IMR-90 (cell line): ENCODE measurements at regions not wholly inside any gene's neighbourhood (a gene's known extent, or its start where the extent isn't known, plus 50 kb on each side); places are given as distances from the start of the nearest gene placed in this dataset.

Experiments
- ATAC-seq: fragments of 200-7000 bp; cut with Tn5 transposase; 2 replicates; pipeline ENCODE4 v1.9.1; 2020; ENCODE audit warnings: low read depth, mild to moderate bottlenecking, moderate library complexity
- BruUV-seq: library from RNA; stranded (reverse); fragments of 400-500 nt; replicated peaks from 2 replicates; lab custom pipeline; 2021; lab: Mats Ljungman, UMichigan
- CTCF ChIA-PET: fragments of 300-600 bp; formaldehyde crosslinking; extraction: SDS; loops from one replicate; lab custom pipeline; 2021; ENCODE audit warnings: antibody characterized with exemption; lab: Yijun Ruan, JAX
- POLR2A ChIA-PET: fragments of 300-600 bp; sonication (Branson Sonifier 250); formaldehyde crosslinking; loops from one replicate; lab custom pipeline; 2022; ENCODE audit warnings: antibody characterized with exemption; ENCODE audit not compliant: unreplicated experiment; lab: Charles Lee
- DNase-seq: peaks from one replicate; pipeline ENCODE4 v3.0.0; 2013
- H2AFZ ChIP-seq: replicated peaks from 2 replicates; pipeline ENCODE3; 2013; ENCODE audit warnings: low read length, mild to moderate bottlenecking; ENCODE audit not compliant: poor library complexity
- H2AK5ac ChIP-seq: 2 replicates; pipeline ENCODE4 v1.6.1; 2013; ENCODE audit warnings: low read depth, low read length, inconsistent platforms
- H2AK9ac ChIP-seq: replicated peaks from 2 replicates; pipeline ENCODE3; 2013; ENCODE audit warnings: mild to moderate bottlenecking, low read depth, low read length, moderate library complexity; ENCODE audit not compliant: poor library complexity
- H2BK120ac ChIP-seq: 2 replicates; pipeline ENCODE4 v1.6.1; 2013; ENCODE audit warnings: low read depth, low read length, inconsistent platforms
- H2BK15ac ChIP-seq: 3 replicates; pipeline ENCODE4 v1.6.1; 2013; ENCODE audit warnings: low read depth, low read length, inconsistent platforms
- H2BK20ac ChIP-seq: 2 replicates; pipeline ENCODE4 v1.6.1; 2013; ENCODE audit warnings: low read depth, mild to moderate bottlenecking, inconsistent platforms, low read length, moderate library complexity
- H2BK5ac ChIP-seq: 2 replicates; pipeline ENCODE4 v1.6.1; 2013; ENCODE audit warnings: mild to moderate bottlenecking, low read depth, low read length, inconsistent platforms; ENCODE audit not compliant: poor library complexity, severe bottlenecking
- H3K14ac ChIP-seq: replicated peaks from 2 replicates; pipeline ENCODE4 v1.6.1; 2013; ENCODE audit warnings: low read depth, low read length, inconsistent platforms
- H3K18ac ChIP-seq: 2 replicates; pipeline ENCODE4 v1.6.1; 2013; ENCODE audit warnings: low read depth, low read length, control low read depth
- H3K23ac ChIP-seq: 2 replicates; pipeline ENCODE4 v1.6.1; 2013; ENCODE audit warnings: low read depth, low read length, inconsistent platforms
- H3K27ac ChIP-seq: 2 replicates; pipeline ENCODE4 v1.5.1; 2013; ENCODE audit warnings: mild to moderate bottlenecking, control low read depth, low read length; ENCODE audit not compliant: insufficient read depth
- H3K27me3 ChIP-seq: 2 replicates; pipeline ENCODE4 v1.6.1; 2013; ENCODE audit warnings: low read length; ENCODE audit not compliant: control insufficient read depth, insufficient read depth
- H3K36me3 ChIP-seq: 2 replicates; pipeline ENCODE4 v1.6.1; 2013; ENCODE audit warnings: low read length, mixed read lengths; ENCODE audit not compliant: control insufficient read depth, insufficient read depth
- H3K4ac ChIP-seq: 2 replicates; pipeline ENCODE4 v1.6.1; 2013; ENCODE audit warnings: low read depth, low read length, inconsistent platforms
- H3K4me1 ChIP-seq: 2 replicates; pipeline ENCODE4 v1.6.1; 2013; ENCODE audit warnings: low read length, mixed read lengths; ENCODE audit not compliant: control insufficient read depth, insufficient read depth
- H3K4me2 ChIP-seq: 2 replicates; pipeline ENCODE4 v1.6.1; 2013; ENCODE audit warnings: low read depth, mild to moderate bottlenecking, control low read depth, low read length, moderate library complexity
- H3K4me3 ChIP-seq: 2 replicates; pipeline ENCODE4 v1.5.1; 2013; ENCODE audit warnings: low read depth, mild to moderate bottlenecking, control low read depth, low read length, moderate library complexity; ENCODE audit not compliant: insufficient read depth
- H3K56ac ChIP-seq: 2 replicates; pipeline ENCODE4 v1.6.1; 2013; ENCODE audit warnings: low read length, inconsistent platforms; ENCODE audit not compliant: insufficient read depth; ENCODE audit errors: extremely low read depth
- H3K79me1 ChIP-seq, 2 experiments: 2 replicates each; pipeline ENCODE4 v1.6.1; 2013; ENCODE audit warnings: low read length in 2 of 2, inconsistent platforms in 1 of 2, low read depth in 1 of 2
- H3K9ac ChIP-seq: 2 replicates; pipeline ENCODE4 v1.6.1; 2013; ENCODE audit warnings: low read depth, low read length, control low read depth
- H3K9me1 ChIP-seq: 2 replicates; pipeline ENCODE4 v1.6.1; 2013; ENCODE audit warnings: low read length, inconsistent platforms; ENCODE audit not compliant: insufficient read depth
- H3K9me3 ChIP-seq: 2 replicates; pipeline ENCODE4 v1.6.1; 2013; ENCODE audit warnings: low read length; ENCODE audit not compliant: control insufficient read depth, insufficient read depth
- H4K20me1 ChIP-seq: 2 replicates; pipeline ENCODE4 v1.6.1; 2013; ENCODE audit warnings: low read length, inconsistent platforms; ENCODE audit not compliant: insufficient read depth
- H4K5ac ChIP-seq: 2 replicates; pipeline ENCODE4 v1.6.1; 2013; ENCODE audit warnings: mild to moderate bottlenecking, low read depth, low read length, control low read depth
- H4K8ac ChIP-seq, 2 experiments: 2 replicates each; pipeline ENCODE4 v1.6.1; 2013; ENCODE audit warnings: low read depth in 2 of 2, low read length in 2 of 2, control low read depth in 1 of 2, inconsistent platforms in 1 of 2
- H4K91ac ChIP-seq: 2 replicates; pipeline ENCODE4 v1.6.1; 2013; ENCODE audit warnings: low read depth, low read length, inconsistent platforms; ENCODE audit not compliant: insufficient read depth
- CHD1 ChIP-seq: IDR thresholded peaks from 2 replicates; pipeline ENCODE4 v1.6.1; 2012; ENCODE audit warnings: low read depth, low read length, improper control_type of control experiment
- ELK1 ChIP-seq: fragments of 150-350 bp; IDR thresholded peaks from 2 replicates; pipeline ENCODE4 v1.6.1; 2016; ENCODE audit warnings: low read depth, mild to moderate bottlenecking, low read length, moderate library complexity, borderline replicate concordance
- NFE2L2 ChIP-seq: fragments of 150-350 bp; IDR thresholded peaks from 2 replicates; pipeline ENCODE4 v1.6.1; 2016; ENCODE audit warnings: low read depth, mild to moderate bottlenecking, low read length
- POLR2A ChIP-seq: IDR thresholded peaks from 2 replicates; pipeline ENCODE4 v1.6.1; 2012; ENCODE audit warnings: mild to moderate bottlenecking, low read depth, low read length
- RCOR1 ChIP-seq: IDR thresholded peaks from 2 replicates; pipeline ENCODE4 v1.6.1; 2012; ENCODE audit warnings: mild to moderate bottlenecking, low read length, improper control_type of control experiment; ENCODE audit not compliant: insufficient replicate concordance
- RFX5 ChIP-seq: IDR thresholded peaks from 2 replicates; pipeline ENCODE4 v1.8.0; 2012; ENCODE audit warnings: low read depth, mild to moderate bottlenecking, low read length, moderate library complexity
- SMC3 ChIP-seq: fragments of 150-350 bp; IDR thresholded peaks from 2 replicates; pipeline ENCODE4 v1.6.1; 2016; ENCODE audit warnings: low read depth, mild to moderate bottlenecking, antibody characterized with exemption, low read length, moderate library complexity
- USF2 ChIP-seq: fragments of 150-350 bp; IDR thresholded peaks from 2 replicates; pipeline ENCODE4 v1.6.1; 2017; ENCODE audit warnings: mild to moderate bottlenecking, antibody characterized with exemption, low read length, low read depth
- WGBS, 2 experiments: methylation state at CpG; one replicate each; pipeline versions ENCODE4 v1.1.5 to v1.1.7; 2013; ENCODE audit warnings: missing lambda C conversion rate in 2 of 2; ENCODE audit not compliant: insufficient read length in 1 of 2; ENCODE audit errors: extremely low coverage in 2 of 2; 5-methylcytosine and 5-hydroxymethylcytosine counted together
- dilution Hi-C: fragments of 300-500 bp; cut with HindIII; formaldehyde crosslinking; loops from one replicate; pipeline ENCODE4 v1.14.3; 2018; ENCODE audit warnings: low sequenced_read_pairs; ENCODE audit not compliant: unreplicated experiment
- in situ Hi-C: fragments of 300-500 bp; cut with MboI; formaldehyde crosslinking; loops from 3 replicates; pipeline ENCODE4 v1.14.3; 2019; ENCODE audit warnings: low sequenced_read_pairs, inconsistent platforms, mixed read lengths
- intact Hi-C: fragments of 100-400 bp; cut with micrococcal nuclease; formaldehyde crosslinking; loops from 2 replicates; pipeline ENCODE4 v1.10.0; 2022

GRCh38 chr2:138306626-138307025 lies 194.9 kb upstream of the SPOPL start:
- Histone ChIP-seq H2BK20ac (no peak overlapping the region), H3K23ac (no peak overlapping the region), H2AFZ (no peak overlapping the region), H2BK5ac (no peak overlapping the region), H4K8ac (no peak overlapping the region), H3K14ac (no peak overlapping the region), H3K9me1 (no peaks in the 10 kb centered on the region), H3K4me3 (no peak overlapping the region), H3K4me1 (no peaks in the 10 kb centered on the region), H3K36me3 (no peaks in the 10 kb centered on the region), H2BK15ac (no peak overlapping the region), H3K18ac (no peak overlapping the region), H3K56ac (no peak overlapping the region), H3K27me3 (no peaks in the 10 kb centered on the region), H2AK5ac (no peak overlapping the region), H4K5ac (no peak overlapping the region), H3K4ac (no peak overlapping the region), H4K20me1 (no peaks in the 10 kb centered on the region), H3K4me2 (no peak overlapping the region), H4K91ac (no peak overlapping the region), H2AK9ac (no peak overlapping the region), H3K79me1 (no peaks in the 10 kb centered on the region), H3K9ac (no peak overlapping the region), H3K9me3 (no peaks in the 10 kb centered on the region), H2BK120ac (no peak overlapping the region), H3K27ac (no peak overlapping the region)
- ChIA-PET CTCF (no interaction called here), POLR2A (no interaction called here)
- TF ChIP-seq USF2 (no peak), SMC3 (no peak), RFX5 (no peak), RCOR1 (no peak), ELK1 (no peak), POLR2A (no peak), CHD1 (no peak), NFE2L2 (no peak)
- DNase-seq: no peak
- intact Hi-C loops (no loop called here), in situ Hi-C loops (no loop called here), dilution Hi-C loops (no loop called here)
- no TSS peak for BruUV-seq
- no peak for ATAC-seq
- no CpG with 5 or more reads among the region's 3 CpGs for WGBS, 2 experiments
